SK-N-SH (cell line): ENCODE measurements at regions not wholly inside any gene's neighbourhood (a gene's known extent, or its start where the extent isn't known, plus 50 kb on each side); places are given as distances from the start of the nearest gene placed in this dataset.
"Not testable (repeated sequence)": the region's sequence is repeated elsewhere in the genome, so short reads cannot be mapped to it uniquely, and the experiment has no call there.

Source experiments
- CTCF ChIA-PET: fragments of 300-600, 350-600 bp; formaldehyde crosslinking; extraction: SDS; loops from one replicate; lab custom pipeline; 2021; lab: Yijun Ruan, JAX
- POLR2A ChIA-PET: fragments of 350-600 bp; sonication (Branson Sonifier 250); formaldehyde crosslinking; extraction: SDS; loops from one replicate; lab custom pipeline; 2020; ENCODE audit warnings: antibody characterized with exemption, inconsistent platforms; lab: Yijun Ruan, JAX
- DNase-seq: peaks from one replicate; pipeline ENCODE4 v3.0.0; 2012
- H2AFZ ChIP-seq: fragments of 200-600 bp; sonication (generic); 2 replicates; pipeline ENCODE4 v1.8.1; 2016; ENCODE audit warnings: antibody characterized with exemption, mild to moderate bottlenecking, low read depth
- H3F3A ChIP-seq: fragments of 200-600 bp; sonication (generic); replicated peaks from 2 replicates; pipeline ENCODE3; 2016; ENCODE audit warnings: antibody characterized with exemption, mild to moderate bottlenecking; ENCODE audit not compliant: insufficient read depth
- H3K27ac ChIP-seq, 2 experiments: fragments of 200-500 bp in 1 of 2; fragments of 200-600 bp in 1 of 2; sonication (Bioruptor generic) in 1 of 2; sonication (generic), shearing (Covaris generic) in 1 of 2; 2 replicates each; pipeline versions ENCODE4 v1.5.1 to v1.6.1; 2014 to 2016; ENCODE audit warnings: low read depth in 2 of 2, inconsistent platforms in 1 of 2, low read length in 1 of 2, mild to moderate bottlenecking in 1 of 2, mixed read lengths in 1 of 2
- H3K27me3 ChIP-seq: fragments of 200-600 bp; sonication (generic), shearing (Covaris generic); 2 replicates; pipeline ENCODE4 v1.6.1; 2016; ENCODE audit warnings: mixed run types; ENCODE audit not compliant: insufficient read depth
- H3K36me3 ChIP-seq, 2 experiments: fragments of 200-500 bp in 1 of 2; fragments of 200-600 bp in 1 of 2; sonication (Bioruptor generic) in 1 of 2; sonication (generic) in 1 of 2; replicated peaks in 1 of 2; 2 replicates each; pipeline versions ENCODE3 to v1.5.1; 2014 to 2016; ENCODE audit warnings: low read length in 1 of 2, mild to moderate bottlenecking in 1 of 2; ENCODE audit not compliant: insufficient read depth in 2 of 2, control insufficient read depth in 1 of 2
- H3K4me1 ChIP-seq, 2 experiments: fragments of 200-500 bp in 1 of 2; fragments of 200-600 bp in 1 of 2; sonication (Bioruptor generic) in 1 of 2; sonication (generic), shearing (Covaris generic) in 1 of 2; 2 replicates each; pipeline versions ENCODE4 v1.5.1 to v1.6.1; 2014 to 2016; ENCODE audit warnings: low read depth in 1 of 2, low read length in 1 of 2, mixed run types in 1 of 2; ENCODE audit not compliant: insufficient read depth in 2 of 2, control insufficient read depth in 1 of 2
- H3K4me2 ChIP-seq: fragments of 200-600 bp; sonication (generic), shearing (Covaris generic); 2 replicates; pipeline ENCODE4 v1.6.1; 2017; ENCODE audit warnings: mixed run types
- H3K4me3 ChIP-seq, 2 experiments: fragments of 200-500 bp in 1 of 2; fragments of 200-600 bp in 1 of 2; sonication (Bioruptor generic) in 1 of 2; sonication (generic), shearing (Covaris generic) in 1 of 2; 2 replicates each; pipeline versions ENCODE4 v1.5.1 to v1.8.1; 2014 to 2016; ENCODE audit warnings: low read depth in 2 of 2, inconsistent platforms in 1 of 2, low read length in 1 of 2, mild to moderate bottlenecking in 1 of 2, mixed read lengths in 1 of 2, moderate library complexity in 1 of 2
- H3K79me2 ChIP-seq: fragments of 200-600 bp; sonication (generic); 2 replicates; pipeline ENCODE4 v1.8.1; 2017; ENCODE audit warnings: mild to moderate bottlenecking; ENCODE audit not compliant: insufficient read depth
- H3K9ac ChIP-seq: fragments of 200-600 bp; sonication (generic); 2 replicates; pipeline ENCODE4 v1.6.1; 2017; ENCODE audit warnings: mixed run types
- H3K9me2 ChIP-seq: fragments of 200-600 bp; sonication (generic); 2 replicates; pipeline ENCODE4 v1.6.1; 2017; ENCODE audit warnings: mixed run types
- H3K9me3 ChIP-seq: fragments of 200-600 bp; sonication (generic); 2 replicates; pipeline ENCODE4 v1.6.1; 2017; ENCODE audit warnings: mixed run types, mild to moderate bottlenecking, moderate library complexity
- H4K20me1 ChIP-seq: fragments of 200-600 bp; sonication (generic); 2 replicates; pipeline ENCODE4 v1.6.1; 2017; ENCODE audit warnings: mild to moderate bottlenecking, mixed run types; ENCODE audit not compliant: insufficient read depth
- FOSL2 ChIP-seq: IDR thresholded peaks from 2 replicates; pipeline ENCODE4 v1.4.0; 2012; ENCODE audit warnings: low read depth, mild to moderate bottlenecking, moderate library complexity, borderline replicate concordance
- FOXJ3 ChIP-seq: sonication (generic); formaldehyde crosslinking; IDR thresholded peaks from 2 replicates; pipeline ENCODE4 v1.5.1; 2020; ENCODE audit warnings: mild to moderate bottlenecking, missing genetic modification reagents
- TCF12 ChIP-seq: IDR thresholded peaks from 2 replicates; pipeline ENCODE4 v1.4.0; 2012
- USF2 ChIP-seq: fragments of 150-350 bp; IDR thresholded peaks from 2 replicates; pipeline ENCODE4 v1.6.1; 2017; ENCODE audit warnings: antibody characterized with exemption, low read length, low read depth, borderline replicate concordance
- WGBS: methylation state at CpG from one replicate; pipeline ENCODE4 v1.1.6; 2017; ENCODE audit warnings: low lambda C conversion rate; 5-methylcytosine and 5-hydroxymethylcytosine counted together

DNA sequence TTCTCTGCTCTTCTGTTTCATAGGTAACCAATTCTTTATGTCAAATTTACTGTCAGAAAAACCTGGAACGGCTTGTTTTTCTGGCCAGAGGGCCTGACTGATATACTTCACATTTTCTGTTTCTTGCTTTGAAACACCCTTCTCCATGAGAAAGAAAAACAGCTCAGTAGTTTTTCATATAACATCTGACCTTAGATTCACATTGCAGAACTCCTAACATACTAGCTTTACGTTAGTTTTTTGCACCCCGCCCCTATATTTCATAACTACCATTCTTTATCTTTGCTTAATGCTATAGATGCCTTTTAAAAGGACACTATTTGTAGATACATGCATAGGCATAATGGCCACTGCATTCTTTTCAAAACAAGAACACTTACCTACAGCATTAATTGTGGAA, 83.9 kb upstream of the TSC22D2 start (continued):
- TF ChIP-seq USF2 = no peak
- TF ChIP-seq, all 33 proteins: peak for 0

DNA sequence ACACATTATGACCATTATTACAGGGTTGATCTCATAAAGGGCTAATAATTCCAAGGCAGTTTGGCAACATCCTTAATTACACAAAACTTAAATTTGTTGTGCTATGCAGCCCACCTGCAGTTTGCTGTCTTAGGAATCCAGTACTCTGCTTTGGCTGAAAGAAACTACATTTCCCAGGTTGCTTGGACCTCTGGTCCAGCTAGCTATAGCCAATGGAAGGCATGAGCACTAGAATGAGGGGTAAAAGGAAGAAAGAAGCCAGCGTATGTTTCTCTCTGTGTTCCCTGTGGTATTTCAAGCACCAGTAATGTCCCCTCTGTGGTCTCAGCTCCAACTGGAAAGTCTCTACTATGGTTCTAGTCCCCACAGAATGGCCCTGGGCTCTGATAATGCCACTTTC, 84.3 kb upstream of the TSC22D2 start:
- WGBS = 91% methylated on average over 1 of the region's 1 CpG
- Histone ChIP-seq H2AFZ (no peak overlapping the region), H3F3A (peaks cover 13% of the 10 kb centered on the region), H3K36me3 (no peaks in the 10 kb centered on the region), H3K4me3 (no peak overlapping the region), H3K9me3 (no peaks in the 10 kb centered on the region), H3K79me2 (no peaks in the 10 kb centered on the region), H3K27me3 (no peaks in the 10 kb centered on the region), H3K9me2 (no peaks in the 10 kb centered on the region; the same call in 1 of the 2 replicates), H3K4me2 (no peak overlapping the region), H3K9ac (no peak overlapping the region), H3K27ac (no peak overlapping the region), H3K4me1 (peaks cover 0 to 5% of the 10 kb centered on the region in 2 experiments; a peak in 2 of 4 replicates), H4K20me1 (no peaks in the 10 kb centered on the region)
- ChIA-PET CTCF (interaction anchor here (0.7 to 1.0 kb wide), 2 partner anchors 12 to 86 kb away, joined by 3 read pairs; no protein-coding TSS in a partner anchor), POLR2A (no interaction called here)
- TF ChIP-seq FOSL2 (no peak), FOXJ3 (no peak), TCF12 (no peak)
- DNase-seq = no peak

- H2AFZ ChIP-seq, DNase-seq, H3K9ac ChIP-seq, H3K27me3 ChIP-seq, H3K4me3 ChIP-seq, POLR2A ChIA-PET, H3K4me1 ChIP-seq, H4K20me1 ChIP-seq, H3K4me2 ChIP-seq, H3K27ac ChIP-seq, H3K9me2 ChIP-seq, H3K79me2 ChIP-seq, H3K9me3 ChIP-seq, H3K36me3 ChIP-seq: not testable (repeated sequence)
- H3F3A ChIP-seq = peaks cover 13% of the 10 kb centered on the region
- CTCF ChIA-PET = interaction anchor here (0.7 kb wide), 1 partner anchor 11 kb away, joined by 3 read pairs; no protein-coding TSS in a partner anchor
- WGBS = no CpG with 5 or more reads among the region's 23 CpGs
Observed at GRCh38 chr3:150323091-150323490, 85.0 kb upstream of the TSC22D2 start.

- POLR2A ChIA-PET, H4K20me1 ChIP-seq, H3K79me2 ChIP-seq, H3K4me3 ChIP-seq, H3K9ac ChIP-seq, H3K4me1 ChIP-seq, H3K9me2 ChIP-seq, H3K4me2 ChIP-seq, DNase-seq, CTCF ChIA-PET, H3K27ac ChIP-seq, H3K9me3 ChIP-seq, H3K36me3 ChIP-seq, H2AFZ ChIP-seq, H3K27me3 ChIP-seq: not testable (repeated sequence)
- 89% methylated on average over 1 of the region's 1 CpG for WGBS
- peaks cover 13% of the 10 kb centered on the region for H3F3A ChIP-seq
Observed at GRCh38 chr3:150320971-150321370, 87.1 kb upstream of the TSC22D2 start.
